SH-SY5Y (cell line): ENCODE measurements at regions not wholly inside any gene's neighbourhood (a gene's known extent, or its start where the extent isn't known, plus 50 kb on each side); places are given as distances from the start of the nearest gene placed in this dataset.

Experiments used
- GATA2 ChIP-seq: IDR thresholded peaks from 2 replicates; pipeline ENCODE4 v1.6.1; 2011; ENCODE audit warnings: mild to moderate bottlenecking, low read depth, low read length
- GATA3 ChIP-seq: IDR thresholded peaks from 2 replicates; pipeline ENCODE4 v1.6.1; 2011; ENCODE audit warnings: low read depth, mild to moderate bottlenecking, low read length, moderate library complexity

GRCh38 chr1:2962946-2963345, 58.3 kb upstream of the ACTRT2 start:
- TF ChIP-seq GATA3 (no peak), GATA2 (no peak)
